Thymus (tissue), 11 donors: ENCODE measurements at regions not wholly inside any gene's neighbourhood (a gene's known extent, or its start where the extent isn't known, plus 50 kb on each side); places are given as distances from the start of the nearest gene placed in this dataset.

Source experiments
- DNase-seq, 9 donors: peaks; one replicate each; pipeline ENCODE4 v3.0.0-alpha.2; 2013; ENCODE audit warnings: low spot score in 9 of 9, low read depth in 6 of 9, missing footprints in 1 of 9
- H3K27ac ChIP-seq, 2 donors: one replicate each; pipeline ENCODE4 v1.5.1; 2013; ENCODE audit warnings: control low read depth in 1 of 2, low read depth in 1 of 2, low read length in 1 of 2, mild to moderate bottlenecking in 1 of 2, moderate library complexity in 1 of 2
- H3K27me3 ChIP-seq, 2 donors: one replicate each; pipeline ENCODE4 v1.5.1; 2013; ENCODE audit warnings: low read length in 1 of 2; ENCODE audit not compliant: control insufficient read depth in 2 of 2, insufficient read depth in 1 of 2
- H3K36me3 ChIP-seq, 2 donors: one replicate each; pipeline ENCODE4 v1.5.1; 2013; ENCODE audit warnings: low read length in 1 of 2, mild to moderate bottlenecking in 1 of 2, moderate library complexity in 1 of 2; ENCODE audit not compliant: control insufficient read depth in 2 of 2, insufficient read depth in 2 of 2
- H3K4me1 ChIP-seq, 2 donors: one replicate each; pipeline ENCODE4 v1.5.1; 2013; ENCODE audit warnings: low read length in 2 of 2; ENCODE audit not compliant: control insufficient read depth in 2 of 2, insufficient read depth in 2 of 2
- H3K4me3 ChIP-seq, 2 donors: one replicate each; pipeline ENCODE4 v1.5.1; 2013; ENCODE audit warnings: low read length in 2 of 2, control low read depth in 1 of 2, mild to moderate bottlenecking in 1 of 2
- H3K9me3 ChIP-seq, 2 donors: one replicate each; pipeline ENCODE4 v1.5.1; 2013; ENCODE audit warnings: low read length in 1 of 2, mild to moderate bottlenecking in 1 of 2; ENCODE audit not compliant: control insufficient read depth in 2 of 2, insufficient read depth in 1 of 2
- WGBS: extraction: QIAGEN DNeasy Blood & Tissue Kit; methylation state at CpG from one replicate; pipeline ENCODE4 v1.1.7; 2013; 5-methylcytosine and 5-hydroxymethylcytosine counted together
- donor health status: healthy.

- Histone ChIP-seq H3K4me3 (no peak overlapping the region), H3K27ac (no peak overlapping the region), H3K27me3 (no peaks in the 10 kb centered on the region), H3K36me3 (no peaks in the 10 kb centered on the region), H3K9me3 (peaks cover 0 to 7% of the 10 kb centered on the region in 2 donors), H3K4me1 (no peaks in the 10 kb centered on the region)
- DNase-seq: no peak
- 93% methylated on average over 5 of the region's 5 CpGs for WGBS
These were observed 56.3 kb upstream of the GULP1 start for GRCh38 chr2:188235364-188235763.

- WGBS: 69% methylated on average over 1 of the region's 1 CpG
- Histone ChIP-seq H3K27me3 (no peaks in the 10 kb centered on the region), H3K27ac (no peak overlapping the region), H3K4me1 (no peaks in the 10 kb centered on the region), H3K9me3 (peaks cover 0 to 7% of the 10 kb centered on the region in 2 donors), H3K36me3 (no peaks in the 10 kb centered on the region), H3K4me3 (no peak overlapping the region)
- DNase-seq: no peak
These were observed 53.3 kb upstream of the GULP1 start for GRCh38 chr2:188238386-188238785.
